Ascending aorta (tissue), 2 donors: ENCODE measurements at regions not wholly inside any gene's neighbourhood (a gene's known extent, or its start where the extent isn't known, plus 50 kb on each side); places are given as distances from the start of the nearest gene placed in this dataset.
"Not testable (repeated sequence)": the region's sequence is repeated elsewhere in the genome, so short reads cannot be mapped to it uniquely, and the experiment has no call there.

ENCODE experiments used
- DNase-seq, 2 donors: peaks; one replicate each; pipeline ENCODE4 v3.0.0-alpha.2; 2019; ENCODE audit warnings: low spot score in 2 of 2
- H3K27ac ChIP-seq, 2 donors: fragments of 200-600 bp; sonication (generic); one replicate each; pipeline ENCODE4 v1.5.1; 2016 to 2017; ENCODE audit warnings: mild to moderate bottlenecking in 1 of 2
- H3K27me3 ChIP-seq: fragments of 200-600 bp; sonication (generic); one replicate; pipeline ENCODE4 v1.5.1; 2017
- H3K36me3 ChIP-seq, 2 donors: fragments of 200-600 bp; sonication (generic); one replicate each; pipeline ENCODE4 v1.5.1; 2016
- H3K4me1 ChIP-seq, 2 donors: fragments of 200-600 bp; sonication (generic); one replicate each; pipeline ENCODE4 v1.5.1; 2016 to 2017; ENCODE audit warnings: mild to moderate bottlenecking in 1 of 2
- H3K4me3 ChIP-seq, 2 donors: fragments of 200-600 bp; sonication (generic); one replicate each; pipeline ENCODE4 v1.5.1; 2016 to 2017; ENCODE audit warnings: mild to moderate bottlenecking in 1 of 2
- H3K9me3 ChIP-seq, 2 donors: fragments of 200-600 bp; sonication (generic); one replicate each; pipeline ENCODE4 v1.5.1; 2016
- CTCF ChIP-seq, 3 experiments: fragments of 200-600 bp in 2 of 3; fragments of 450-650 bp in 1 of 3; sonication (generic) in 2 of 3; IDR thresholded peaks; one replicate each; pipeline ENCODE4 v1.5.1; 2016 to 2019; ENCODE audit warnings: antibody characterized with exemption in 3 of 3, mild to moderate bottlenecking in 1 of 3, moderate library complexity in 1 of 3
- intact Hi-C: fragments of 100-400 bp; cut with DNase I; formaldehyde crosslinking; loops from one replicate; pipeline ENCODE4 v1.15.1; 2023

GRCh38 chr21:14013056-14013603 lies 197.6 kb downstream of the LIPI start:
- no peaks in the 10 kb centered on the region for H3K9me3 ChIP-seq
- H3K36me3 ChIP-seq = no peaks in the 10 kb centered on the region
- H3K4me1 ChIP-seq = no peaks in the 10 kb centered on the region
- intact Hi-C loops = no loop called here
- no peaks in the 10 kb centered on the region for H3K27me3 ChIP-seq
- H3K27ac ChIP-seq = no peak overlapping the region
- no peak overlapping the region for H3K4me3 ChIP-seq
- no peak for DNase-seq
- TF ChIP-seq CTCF (IDR thresholded peaks at IDR 0.05) = no peak

GRCh38 chr21:14012409-14012808 lies 198.3 kb downstream of the LIPI start:
- DNase-seq = no peak
- H3K27me3 ChIP-seq = no peaks in the 10 kb centered on the region

GRCh38 chr21:14011751-14012150 lies 199.0 kb downstream of the LIPI start:
- H3K36me3 ChIP-seq, DNase-seq, H3K4me3 ChIP-seq, H3K27me3 ChIP-seq, H3K9me3 ChIP-seq, H3K4me1 ChIP-seq, H3K27ac ChIP-seq, intact Hi-C loops: not testable (repeated sequence)

More at GRCh38 chr21:14012409-14012808, 198.3 kb downstream of the LIPI start:
- H3K4me1 ChIP-seq = no peaks in the 10 kb centered on the region
- no peak for TF ChIP-seq CTCF (IDR thresholded peaks at IDR 0.05)
- intact Hi-C loops = no loop called here
- no peak overlapping the region for H3K4me3 ChIP-seq
- H3K9me3 ChIP-seq = no peaks in the 10 kb centered on the region
- no peaks in the 10 kb centered on the region for H3K36me3 ChIP-seq
- no peak overlapping the region for H3K27ac ChIP-seq

- H3K9me3 ChIP-seq, H3K27me3 ChIP-seq, H3K36me3 ChIP-seq, H3K4me1 ChIP-seq, intact Hi-C loops, H3K4me3 ChIP-seq, DNase-seq, H3K27ac ChIP-seq: not testable (repeated sequence)
Observed at GRCh38 chr21:14011149-14011548, 199.6 kb downstream of the LIPI start.

- no peaks in the 10 kb centered on the region for H3K27me3 ChIP-seq
- no peaks in the 10 kb centered on the region for H3K36me3 ChIP-seq
- no peaks in the 10 kb centered on the region for H3K9me3 ChIP-seq
- DNase-seq = no peak
- intact Hi-C loops = no loop called here
- TF ChIP-seq CTCF (IDR thresholded peaks at IDR 0.05) = no peak
- H3K4me1 ChIP-seq = no peaks in the 10 kb centered on the region
- no peak overlapping the region for H3K27ac ChIP-seq
- H3K4me3 ChIP-seq = no peak overlapping the region
Observed at GRCh38 chr21:14010729-14011128, 200.0 kb downstream of the LIPI start.

GRCh38 chr21:14009990-14010389 lies 200.8 kb downstream of the LIPI start:
- H3K9me3 ChIP-seq, DNase-seq, intact Hi-C loops: not testable (repeated sequence)

GRCh38 chr21:14009238-14009981 lies 201.3 kb downstream of the LIPI start:
- DNase-seq, H3K4me1 ChIP-seq, H3K27ac ChIP-seq, H3K36me3 ChIP-seq, intact Hi-C loops, H3K27me3 ChIP-seq, H3K4me3 ChIP-seq, H3K9me3 ChIP-seq: not testable (repeated sequence)

More at GRCh38 chr21:14009990-14010389, 200.8 kb downstream of the LIPI start:
- not testable (repeated sequence) for H3K4me3 ChIP-seq, H3K4me1 ChIP-seq, H3K27ac ChIP-seq, H3K27me3 ChIP-seq, H3K36me3 ChIP-seq

GRCh38 chr21:14008436-14008835 lies 202.3 kb downstream of the LIPI start:
- H3K4me3 ChIP-seq, H3K9me3 ChIP-seq, H3K27me3 ChIP-seq, H3K27ac ChIP-seq, H3K36me3 ChIP-seq, intact Hi-C loops, H3K4me1 ChIP-seq, DNase-seq: not testable (repeated sequence)

- H3K36me3 ChIP-seq, H3K4me3 ChIP-seq, H3K9me3 ChIP-seq, H3K4me1 ChIP-seq, H3K27ac ChIP-seq, intact Hi-C loops, H3K27me3 ChIP-seq, DNase-seq: not testable (repeated sequence)
Observed at GRCh38 chr21:14008006-14008405, 202.7 kb downstream of the LIPI start.

GRCh38 chr21:14006144-14006543 lies 204.6 kb downstream of the LIPI start:
- not testable (repeated sequence) for H3K27ac ChIP-seq

More at GRCh38 chr21:14006144-14006543, 204.6 kb downstream of the LIPI start:
- H3K4me1 ChIP-seq, H3K27me3 ChIP-seq, intact Hi-C loops, H3K9me3 ChIP-seq, DNase-seq, H3K36me3 ChIP-seq, H3K4me3 ChIP-seq: not testable (repeated sequence)
